GM12878 (cell line): ENCODE measurements at regions not wholly inside any gene's neighbourhood (a gene's known extent, or its start where the extent isn't known, plus 50 kb on each side); places are given as distances from the start of the nearest gene placed in this dataset.

Experiments
- ATAC-seq: fragments of 200-7000 bp; cut with Tn5 transposase; 3 replicates; pipeline ENCODE4 v1.9.1; 2020; ENCODE audit warnings: mild to moderate bottlenecking, moderate library complexity
- BruUV-seq: library from RNA; stranded (reverse); fragments of 400-500 nt; replicated peaks from 2 replicates; lab custom pipeline; 2021; lab: Mats Ljungman, UMichigan
- CTCF ChIA-PET: fragments of 300-600 bp; sonication (Branson Sonifier 250); formaldehyde crosslinking; extraction: SDS; loops from one replicate; lab custom pipeline; 2021; ENCODE audit warnings: inconsistent platforms; lab: Yijun Ruan, JAX
- POLR2A ChIA-PET: fragments of 350-600 bp; formaldehyde crosslinking; extraction: SDS; loops from one replicate; lab custom pipeline; 2021; ENCODE audit warnings: inconsistent platforms; lab: Charles Lee
- RAD21 ChIA-PET: fragments of 300-600 bp; sonication (Branson Sonifier 250); formaldehyde crosslinking; loops from one replicate; lab custom pipeline; 2023; ENCODE audit warnings: antibody characterized with exemption; ENCODE audit not compliant: unreplicated experiment; lab: Charles Lee
- SMC1A ChIA-PET: fragments of 300-600 bp; sonication (Branson Sonifier 250); formaldehyde crosslinking; loops from one replicate; lab custom pipeline; 2023; ENCODE audit not compliant: unreplicated experiment, uncharacterized antibody; lab: Charles Lee
- DNase-seq: peaks from one replicate; pipeline ENCODE4 v3.0.0-alpha.2; 2011; ENCODE audit warnings: low read depth, low spot score
- FAIRE-seq: peaks from 3 replicates; lab custom pipeline; 2011; peaks lifted over from hg19 to GRCh38; lab: Jason Lieb, UNC
- H2AFZ ChIP-seq: 2 replicates; pipeline ENCODE4 v1.6.0; 2011; ENCODE audit warnings: low read depth, low read length, control low read depth; ENCODE audit not compliant: control insufficient read depth
- H3K27ac ChIP-seq: 2 replicates; pipeline ENCODE4 v1.5.1; 2011; ENCODE audit warnings: control low read depth; ENCODE audit not compliant: control insufficient read depth, insufficient read depth
- H3K27me3 ChIP-seq, 2 experiments: replicated peaks in 1 of 2; 2 replicates each; pipeline versions ENCODE4 v1.6.0 to v1.6.1; 2011; ENCODE audit warnings: low read length in 1 of 2; ENCODE audit not compliant: control insufficient read depth in 2 of 2, insufficient read depth in 2 of 2
- H3K36me3 ChIP-seq, 2 experiments: 2 replicates each; pipeline ENCODE4 v1.5.1; 2011; ENCODE audit warnings: low read length in 1 of 2; ENCODE audit not compliant: control insufficient read depth in 2 of 2, insufficient read depth in 2 of 2
- H3K4me1 ChIP-seq: 2 replicates; pipeline ENCODE4 v1.6.1; 2011; ENCODE audit warnings: mild to moderate bottlenecking, low read length, moderate library complexity, mixed read lengths; ENCODE audit not compliant: control insufficient read depth, insufficient read depth
- H3K4me2 ChIP-seq: 2 replicates; pipeline ENCODE4 v1.6.0; 2011; ENCODE audit warnings: control low read depth; ENCODE audit not compliant: control insufficient read depth, insufficient read depth
- H3K4me3 ChIP-seq: fragments of 200-600 bp; sonication (generic); 2 replicates; pipeline ENCODE4 v1.5.1; 2016
- H3K79me2 ChIP-seq: 2 replicates; pipeline ENCODE4 v1.6.0; 2011; ENCODE audit warnings: low read length; ENCODE audit not compliant: control insufficient read depth, insufficient read depth
- H3K9ac ChIP-seq: 2 replicates; pipeline ENCODE4 v1.8.0; 2011; ENCODE audit warnings: low read length, control low read depth, mixed read lengths; ENCODE audit not compliant: control insufficient read depth, insufficient read depth
- H3K9me3 ChIP-seq: replicated peaks from 3 replicates; pipeline ENCODE4 v1.5.1; 2011; ENCODE audit warnings: mild to moderate bottlenecking, low read length; ENCODE audit not compliant: control insufficient read depth, insufficient read depth
- H4K20me1 ChIP-seq: 2 replicates; pipeline ENCODE4 v1.6.0; 2011; ENCODE audit not compliant: control insufficient read depth, insufficient read depth
- CTCF ChIP-seq, 3 experiments: IDR thresholded peaks in 2 of 3; conservative IDR thresholded peaks in 1 of 3; 2 replicates each; pipeline ENCODE4 v1.5.1; 2011; ENCODE audit warnings: low read depth in 3 of 3, low read length in 3 of 3, mild to moderate bottlenecking in 3 of 3, control low read depth in 2 of 3, moderate library complexity in 2 of 3, inconsistent platforms in 1 of 3, mixed read lengths in 1 of 3; ENCODE audit not compliant: control insufficient read depth in 2 of 3, insufficient read depth in 1 of 3; ENCODE audit errors: extremely low read depth in 1 of 3
- HSF1 ChIP-seq: fragments of 150-350 bp; IDR thresholded peaks from 2 replicates; pipeline ENCODE4 v1.6.1; 2014; ENCODE audit warnings: mild to moderate bottlenecking, low read depth, low read length
- MYC ChIP-seq: IDR thresholded peaks from 2 replicates; pipeline ENCODE4 v1.6.1; 2011; ENCODE audit warnings: mild to moderate bottlenecking, low read length, moderate library complexity, inconsistent platforms; ENCODE audit not compliant: insufficient read depth, insufficient replicate concordance, insufficient read length, severe bottlenecking
- SUPT20H ChIP-seq: IDR thresholded peaks from 2 replicates; pipeline ENCODE4 v1.6.1; 2011; ENCODE audit warnings: low read depth, mild to moderate bottlenecking, low read length, moderate library complexity, borderline replicate concordance; ENCODE audit not compliant: control insufficient read depth
- TCF7 ChIP-seq: IDR thresholded peaks from 2 replicates; pipeline ENCODE4 v1.6.1; 2014; ENCODE audit warnings: antibody characterized with exemption, borderline replicate concordance
- ZNF622 ChIP-seq: fragments of 450-650 bp; IDR thresholded peaks from 2 replicates; pipeline ENCODE4 v1.6.1; 2017; ENCODE audit warnings: mild to moderate bottlenecking, inconsistent platforms
- in situ Hi-C: fragments of 300-500 bp; cut with MboI; formaldehyde crosslinking; loops from 9 replicates; pipeline ENCODE4 v1.14.3; 2018; ENCODE audit warnings: mixed read lengths
- intact Hi-C: fragments of 100-400 bp; cut with micrococcal nuclease; formaldehyde crosslinking; loops from one replicate; pipeline ENCODE4 v1.14.2; 2022; ENCODE audit not compliant: unreplicated experiment

DNA sequence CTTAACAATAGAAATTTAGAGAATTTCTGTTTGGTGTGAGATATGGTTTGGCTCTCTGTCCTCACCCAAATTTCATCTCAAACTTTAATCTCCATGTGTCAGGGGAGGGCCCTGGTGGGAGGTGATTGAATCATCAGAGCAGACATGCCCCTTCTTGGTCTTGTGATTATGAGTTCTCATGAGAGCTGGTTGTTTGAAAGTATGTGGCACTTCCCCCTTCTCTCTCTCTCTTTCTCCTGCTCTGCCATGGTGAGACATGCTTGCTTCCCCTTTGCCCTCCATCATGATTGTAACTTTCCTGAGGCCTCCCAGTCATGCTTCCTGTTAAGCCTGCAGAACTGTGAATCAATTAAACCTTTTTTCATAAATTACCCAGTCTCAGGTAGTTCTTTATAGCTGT, 524.7 kb upstream of the ACVR2A start:
- no peaks in the 10 kb centered on the region for H3K27me3 ChIP-seq
- no peak overlapping the region for H3K9ac ChIP-seq
- no peak for TF ChIP-seq TCF7
- no peak for TF ChIP-seq CTCF (IDR thresholded peaks at IDR 0.05 in 2 of 3, conservative IDR thresholded peaks at IDR 0.05 in 1 of 3; ENCODE audit: control insufficient read depth in 2 of 3, extremely low read depth in 1 of 3, insufficient read depth in 1 of 3, low read depth in 3 of 3, low read length in 3 of 3)
- TF ChIP-seq ZNF622: no peak
- TF ChIP-seq MYC: no peak
- no peak for TF ChIP-seq SUPT20H
- TF ChIP-seq HSF1: no peak
- TF ChIP-seq, all 136 proteins: peak for 0
- SMC1A ChIA-PET: interaction anchor here (0.6 kb wide), 1 partner anchor 217 kb away, joined by 3 read pairs; no protein-coding TSS in a partner anchor
- H3K36me3 ChIP-seq: no peaks in the 10 kb centered on the region
- intact Hi-C loops: no loop called here
- H3K79me2 ChIP-seq: no peaks in the 10 kb centered on the region
- DNase-seq (no peak), ATAC-seq (no peak), FAIRE-seq (no peak)
- in situ Hi-C loops: no loop called here
- CTCF ChIA-PET: interaction anchor here (1.0 kb wide), 1 partner anchor 237 kb away, joined by 3 read pairs; no protein-coding TSS in a partner anchor
- H3K9me3 ChIP-seq: peaks cover 6% of the 10 kb centered on the region; the same call in 2 of the 3 replicates
- no peak overlapping the region for H3K27ac ChIP-seq
- BruUV-seq: no TSS peak
- no peaks in the 10 kb centered on the region for H4K20me1 ChIP-seq
- H3K4me2 ChIP-seq: no peak overlapping the region
- no peak overlapping the region for H2AFZ ChIP-seq
- RAD21 ChIA-PET: no interaction called here
- no peaks in the 10 kb centered on the region for H3K4me1 ChIP-seq
- no peak overlapping the region for H3K4me3 ChIP-seq
- POLR2A ChIA-PET: no interaction called here
